HepG2 (cell line): ENCODE measurements at regions not wholly inside any gene's neighbourhood (a gene's known extent, or its start where the extent isn't known, plus 50 kb on each side); places are given as distances from the start of the nearest gene placed in this dataset.

ENCODE experiments used
- ATAC-seq: fragments of 200-7000 bp; cut with Tn5 transposase; 3 replicates; pipeline ENCODE4 v1.9.1; 2020; ENCODE audit warnings: mild to moderate bottlenecking, moderate library complexity
- BruUV-seq: library from RNA; stranded (reverse); fragments of 400-500 nt; replicated peaks from 2 replicates; lab custom pipeline; 2021; lab: Mats Ljungman, UMichigan
- CTCF ChIA-PET: fragments of 300-600 bp; formaldehyde crosslinking; extraction: SDS; loops from one replicate; lab custom pipeline; 2021; ENCODE audit warnings: low total read pairs, inconsistent platforms, low intra/inter-chr PET ratio; lab: Yijun Ruan, JAX
- POLR2A ChIA-PET: fragments of 350-600 bp; sonication (Branson Sonifier 250); formaldehyde crosslinking; loops from one replicate; lab custom pipeline; 2020; ENCODE audit warnings: antibody characterized with exemption, inconsistent platforms; lab: Yijun Ruan, JAX
- DNase-seq: peaks from one replicate; pipeline ENCODE4 v3.0.0-alpha.2; 2015; ENCODE audit warnings: low spot score
- FAIRE-seq: peaks from 3 replicates; lab custom pipeline; 2011; peaks lifted over from hg19 to GRCh38; lab: Jason Lieb, UNC
- H2AFZ ChIP-seq: one replicate; pipeline ENCODE4 v1.6.1; 2011; ENCODE audit warnings: low read length, inconsistent platforms
- H3K27ac ChIP-seq: fragments of 300-600 bp; 3 replicates; pipeline ENCODE4 v1.8.0; 2011; ENCODE audit warnings: mixed run types, mild to moderate bottlenecking, mixed read lengths, low read length, inconsistent platforms; ENCODE audit not compliant: insufficient read depth; ENCODE audit errors: extremely low read length
- H3K27me3 ChIP-seq, 2 experiments: fragments of 200-600 bp in 1 of 2; 2 replicates in 1 of 2; 3 replicates in 1 of 2; pipeline versions ENCODE4 v1.6.0 to v1.8.0; 2011; ENCODE audit warnings: low read length in 2 of 2, mild to moderate bottlenecking in 2 of 2, moderate library complexity in 2 of 2, inconsistent platforms in 1 of 2; ENCODE audit not compliant: insufficient read depth in 2 of 2, control insufficient read depth in 1 of 2
- H3K36me3 ChIP-seq, 2 experiments: fragments of 200-600 bp in 1 of 2; replicated peaks in 1 of 2; 2 replicates in 1 of 2; 3 replicates in 1 of 2; pipeline versions ENCODE4 v1.5.1 to v1.8.0; 2011; ENCODE audit warnings: low read length in 2 of 2, inconsistent platforms in 1 of 2; ENCODE audit not compliant: insufficient read depth in 2 of 2, control insufficient read depth in 1 of 2
- H3K4me1 ChIP-seq: 2 replicates; pipeline ENCODE4 v1.5.1; 2012; ENCODE audit warnings: low read length, inconsistent platforms; ENCODE audit not compliant: insufficient read depth
- H3K4me2 ChIP-seq: 2 replicates; pipeline ENCODE4 v1.6.0; 2011; ENCODE audit warnings: low read depth, low read length, inconsistent platforms
- H3K4me3 ChIP-seq, 3 experiments: fragments of 200-600 bp in 1 of 3; sonication (generic), shearing (Covaris generic) in 1 of 3; replicated peaks in 1 of 3; 2 replicates each; pipeline ENCODE4 v1.5.1; 2011 to 2016; ENCODE audit warnings: low read length in 3 of 3, inconsistent platforms in 2 of 3, low read depth in 2 of 3, mild to moderate bottlenecking in 2 of 3, control low read depth in 1 of 3, mixed read lengths in 1 of 3; ENCODE audit not compliant: insufficient read depth in 1 of 3
- H3K79me2 ChIP-seq: one replicate; pipeline ENCODE4 v1.6.1; 2011; ENCODE audit warnings: low read length, inconsistent platforms; ENCODE audit not compliant: insufficient read depth
- H3K9ac ChIP-seq: 2 replicates; pipeline ENCODE4 v1.6.0; 2011; ENCODE audit warnings: mild to moderate bottlenecking, low read depth, low read length, inconsistent platforms; ENCODE audit not compliant: insufficient read depth
- H3K9me3 ChIP-seq: 2 replicates; pipeline ENCODE4 v1.5.1; 2012; ENCODE audit warnings: mild to moderate bottlenecking, low read length
- H4K20me1 ChIP-seq: 2 replicates; pipeline ENCODE4 v1.6.0; 2011; ENCODE audit warnings: inconsistent platforms, mild to moderate bottlenecking, low read length, moderate library complexity; ENCODE audit not compliant: insufficient read depth
- ARID5B ChIP-seq: IDR thresholded peaks from 2 replicates; pipeline ENCODE4 v1.4.0; 2020; ENCODE audit warnings: mild to moderate bottlenecking, missing genetic modification reagents
- GPBP1L1 ChIP-seq: sonication (generic); formaldehyde crosslinking; IDR thresholded peaks from 2 replicates; pipeline ENCODE4 v1.5.0; 2020; ENCODE audit warnings: mild to moderate bottlenecking, missing genetic modification reagents
- ISL2 ChIP-seq: sonication (generic); formaldehyde crosslinking; IDR thresholded peaks from 2 replicates; pipeline ENCODE4 v1.5.0; 2020; ENCODE audit warnings: missing genetic modification reagents
- KDM5A ChIP-seq: fragments of 200-600 bp; sonication (generic); IDR thresholded peaks from 2 replicates; pipeline ENCODE4 v1.7.0; 2018; ENCODE audit warnings: antibody characterized with exemption, mild to moderate bottlenecking, low read length, borderline replicate concordance
- MED1 ChIP-seq: sonication (generic); formaldehyde crosslinking; IDR thresholded peaks from 2 replicates; pipeline ENCODE4 v1.4.0; 2020; ENCODE audit warnings: missing genetic modification reagents
- MIXL1 ChIP-seq: IDR thresholded peaks from 2 replicates; pipeline ENCODE4 v1.6.1; 2016
- MLLT10 ChIP-seq: sonication (generic); formaldehyde crosslinking; IDR thresholded peaks from 2 replicates; pipeline ENCODE4 v1.4.0; 2020; ENCODE audit warnings: missing genetic modification reagents
- NFAT5 ChIP-seq: sonication (generic); formaldehyde crosslinking; IDR thresholded peaks from 2 replicates; pipeline ENCODE4 v1.4.0; 2020; ENCODE audit warnings: missing genetic modification reagents
- THAP8 ChIP-seq: sonication (generic); formaldehyde crosslinking; IDR thresholded peaks from 2 replicates; pipeline ENCODE4 v1.5.1; 2020; ENCODE audit warnings: missing genetic modification reagents, mild to moderate bottlenecking, borderline replicate concordance
- ZC3H13 ChIP-seq: sonication (generic); formaldehyde crosslinking; IDR thresholded peaks from 2 replicates; pipeline ENCODE4 v1.8.1; 2023; ENCODE audit warnings: mild to moderate bottlenecking, missing genetic modification reagents, moderate library complexity
- ZNF18 ChIP-seq: sonication (generic); formaldehyde crosslinking; IDR thresholded peaks from 2 replicates; pipeline ENCODE4 v1.8.0; 2022; ENCODE audit warnings: mild to moderate bottlenecking, missing genetic modification reagents; ENCODE audit not compliant: insufficient replicate concordance
- ZNF850 ChIP-seq: sonication (generic); formaldehyde crosslinking; conservative IDR thresholded peaks from 2 replicates; pipeline ENCODE4 v1.9.0; 2021; ENCODE audit warnings: mild to moderate bottlenecking, missing genetic modification reagents
- WGBS: methylation state at CpG from one replicate; pipeline ENCODE4 v1.1.6; 2017; ENCODE audit warnings: low lambda C conversion rate; 5-methylcytosine and 5-hydroxymethylcytosine counted together
- in situ Hi-C: cut with HindIII; loops from 2 replicates; pipeline ENCODE4 v1.10.0; 2017; ENCODE audit warnings: low pct_unique_long_range_greater_than_20kb; ENCODE audit not compliant: extremely low pct_ligation_motif_present
- intact Hi-C: fragments of 100-400 bp; cut with micrococcal nuclease; formaldehyde crosslinking; loops from one replicate; pipeline ENCODE4 v1.10.0; 2022; ENCODE audit not compliant: unreplicated experiment

- Histone ChIP-seq H3K27ac (no peak overlapping the region), H3K4me1 (peaks cover 11% of the 10 kb centered on the region; the same call in 1 of the 2 replicates), H3K36me3 (no peaks in the 10 kb centered on the region), H3K4me2 (no peak overlapping the region), H3K79me2 (no peaks in the 10 kb centered on the region), H3K9me3 (no peaks in the 10 kb centered on the region), H3K9ac (no peak overlapping the region), H2AFZ (no peak overlapping the region), H3K27me3 (peaks cover 0 to 25% of the 10 kb centered on the region in 2 experiments; a peak in 4 of 5 replicates), H3K4me3 (no peak overlapping the region), H4K20me1 (no peaks in the 10 kb centered on the region)
- ATAC-seq: no peak
- in situ Hi-C loops: no loop called here
- intact Hi-C loops: no loop called here
- 74% methylated on average over 3 of the region's 3 CpGs for WGBS
- DNase-seq: no peak
- FAIRE-seq: no peak
- BruUV-seq: no TSS peak
- POLR2A ChIA-PET: no interaction called here
- CTCF ChIA-PET: no interaction called here
- TF ChIP-seq GPBP1L1 (no peak), THAP8 (CRISPR knock-in tag) (no peak), ISL2 (CRISPR knock-in tag) (no peak), ZNF850 (CRISPR knock-in tag) (no peak), MLLT10 (no peak), ARID5B (CRISPR knock-in tag) (no peak), NFAT5 (CRISPR knock-in tag) (no peak), MIXL1 (CRISPR knock-in tag) (no peak), ZC3H13 (CRISPR knock-in tag) (no peak), MED1 (no peak), KDM5A (no peak), ZNF18 (CRISPR knock-in tag) (no peak)
These were observed 88.0 kb upstream of the TRIM2 start for GRCh38 chr4:153116291-153116680.
